MCF 10A (cell line): ENCODE measurements at regions not wholly inside any gene's neighbourhood (a gene's known extent, or its start where the extent isn't known, plus 50 kb on each side); places are given as distances from the start of the nearest gene placed in this dataset.

Experiments
- BruUV-seq: library from RNA; stranded (reverse); fragments of 400-500 nt; replicated peaks from 2 replicates; lab custom pipeline; 2021; lab: Mats Ljungman, UMichigan
- CTCF ChIA-PET: fragments of 300-600 bp; sonication (Branson Sonifier 250); formaldehyde crosslinking; extraction: SDS; loops from one replicate; lab custom pipeline; 2021; ENCODE audit warnings: antibody characterized with exemption, inconsistent platforms; lab: Yijun Ruan, JAX
- POLR2A ChIA-PET: fragments of 300-600, 350-650 bp; sonication (Branson Sonifier 250); formaldehyde crosslinking; extraction: SDS; loops from one replicate; lab custom pipeline; 2020; ENCODE audit warnings: antibody characterized with exemption, inconsistent platforms; lab: Yijun Ruan, JAX
- DNase-seq: peaks from one replicate; pipeline ENCODE4 v3.0.0-alpha.2; 2018; ENCODE audit not compliant: unreplicated experiment
- H3K27ac Mint-ChIP-seq: one replicate; pipeline ENCODE4 v1.8.0; 2022; ENCODE audit warnings: mild to moderate bottlenecking, low read depth, mixed read lengths; ENCODE audit not compliant: unreplicated experiment
- H3K27me3 Mint-ChIP-seq: one replicate; pipeline ENCODE4 v1.8.0; 2022; ENCODE audit warnings: mixed read lengths; ENCODE audit not compliant: insufficient read depth, unreplicated experiment
- H3K36me3 Mint-ChIP-seq: one replicate; pipeline ENCODE4 v1.8.0; 2022; ENCODE audit warnings: mild to moderate bottlenecking, moderate library complexity, mixed read lengths; ENCODE audit not compliant: insufficient read depth, unreplicated experiment
- H3K4me1 Mint-ChIP-seq: one replicate; pipeline ENCODE4 v1.8.0; 2022; ENCODE audit warnings: mixed read lengths; ENCODE audit not compliant: insufficient read depth, unreplicated experiment
- H3K4me3 Mint-ChIP-seq: one replicate; pipeline ENCODE4 v1.8.0; 2022; ENCODE audit warnings: mild to moderate bottlenecking, moderate library complexity, mixed read lengths; ENCODE audit not compliant: unreplicated experiment
- H3K9me3 Mint-ChIP-seq: one replicate; pipeline ENCODE4 v1.8.0; 2022; ENCODE audit warnings: mixed read lengths; ENCODE audit not compliant: unreplicated experiment
- intact Hi-C: fragments of 100-400 bp; cut with micrococcal nuclease; formaldehyde crosslinking; loops from 2 replicates; pipeline ENCODE4 v1.14.1; 2022
- TF ChIP-seq, protein P1 (sequence below): fragments of 200-600 bp; IDR thresholded peaks from one replicate; pipeline ENCODE4 v1.8.0; 2022; ENCODE audit warnings: antibody characterized with exemption, mild to moderate bottlenecking; ENCODE audit not compliant: unreplicated experiment

- DNase-seq: no peak
- Mint-ChIP-seq H3K4me1 (peaks cover 15% of the 10 kb centered on the region), H3K9me3 (no peaks in the 10 kb centered on the region), H3K4me3 (no peak overlapping the region), H3K27me3 (no peaks in the 10 kb centered on the region), H3K27ac (no peak overlapping the region), H3K36me3 (no peaks in the 10 kb centered on the region)
- ChIA-PET CTCF (no interaction called here), POLR2A (interaction anchor here (0.6 kb wide), 1 partner anchor 648 kb away, joined by 3 read pairs; no protein-coding TSS in a partner anchor)
- intact Hi-C loops: no loop called here
- TF ChIP-seq, protein P1, sequence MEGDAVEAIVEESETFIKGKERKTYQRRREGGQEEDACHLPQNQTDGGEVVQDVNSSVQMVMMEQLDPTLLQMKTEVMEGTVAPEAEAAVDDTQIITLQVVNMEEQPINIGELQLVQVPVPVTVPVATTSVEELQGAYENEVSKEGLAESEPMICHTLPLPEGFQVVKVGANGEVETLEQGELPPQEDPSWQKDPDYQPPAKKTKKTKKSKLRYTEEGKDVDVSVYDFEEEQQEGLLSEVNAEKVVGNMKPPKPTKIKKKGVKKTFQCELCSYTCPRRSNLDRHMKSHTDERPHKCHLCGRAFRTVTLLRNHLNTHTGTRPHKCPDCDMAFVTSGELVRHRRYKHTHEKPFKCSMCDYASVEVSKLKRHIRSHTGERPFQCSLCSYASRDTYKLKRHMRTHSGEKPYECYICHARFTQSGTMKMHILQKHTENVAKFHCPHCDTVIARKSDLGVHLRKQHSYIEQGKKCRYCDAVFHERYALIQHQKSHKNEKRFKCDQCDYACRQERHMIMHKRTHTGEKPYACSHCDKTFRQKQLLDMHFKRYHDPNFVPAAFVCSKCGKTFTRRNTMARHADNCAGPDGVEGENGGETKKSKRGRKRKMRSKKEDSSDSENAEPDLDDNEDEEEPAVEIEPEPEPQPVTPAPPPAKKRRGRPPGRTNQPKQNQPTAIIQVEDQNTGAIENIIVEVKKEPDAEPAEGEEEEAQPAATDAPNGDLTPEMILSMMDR: no peak
- BruUV-seq: no TSS peak
These were observed 268.6 kb downstream of the DTHD1 start for GRCh38 chr4:36549992-36550391.

GRCh38 chr4:36551697-36552214 is 270.3 kb downstream of the DTHD1 start:
- TF ChIP-seq, protein P1: no peak
- Mint-ChIP-seq H3K9me3 (no peaks in the 10 kb centered on the region), H3K4me1 (peaks cover 15% of the 10 kb centered on the region), H3K27me3 (no peaks in the 10 kb centered on the region), H3K4me3 (no peak overlapping the region), H3K36me3 (no peaks in the 10 kb centered on the region), H3K27ac (peak overlapping the region; percentile 85)
- intact Hi-C loops: no loop called here
- ChIA-PET CTCF (interaction anchor here (0.6 to 1.0 kb wide), 3 partner anchors 137 to 712 kb away, joined by 3 read pairs; no protein-coding TSS in a partner anchor), POLR2A (interaction anchor here (0.7 to 1.1 kb wide), 2 partner anchors 8 to 16 kb away, joined by 3 read pairs; no protein-coding TSS in a partner anchor)
- DNase-seq: peak; percentile 61
- BruUV-seq: no TSS peak

- Mint-ChIP-seq H3K9me3 (no peaks in the 10 kb centered on the region), H3K36me3 (no peaks in the 10 kb centered on the region), H3K4me1 (peaks cover 15% of the 10 kb centered on the region), H3K27me3 (no peaks in the 10 kb centered on the region), H3K27ac (no peak overlapping the region), H3K4me3 (no peak overlapping the region)
- no peak for DNase-seq
- ChIA-PET POLR2A (no interaction called here), CTCF (no interaction called here)
- intact Hi-C loops: no loop called here
- BruUV-seq: no TSS peak
- TF ChIP-seq, protein P1: no peak
These were observed 271.6 kb downstream of the DTHD1 start for GRCh38 chr4:36553029-36553428.

DNA sequence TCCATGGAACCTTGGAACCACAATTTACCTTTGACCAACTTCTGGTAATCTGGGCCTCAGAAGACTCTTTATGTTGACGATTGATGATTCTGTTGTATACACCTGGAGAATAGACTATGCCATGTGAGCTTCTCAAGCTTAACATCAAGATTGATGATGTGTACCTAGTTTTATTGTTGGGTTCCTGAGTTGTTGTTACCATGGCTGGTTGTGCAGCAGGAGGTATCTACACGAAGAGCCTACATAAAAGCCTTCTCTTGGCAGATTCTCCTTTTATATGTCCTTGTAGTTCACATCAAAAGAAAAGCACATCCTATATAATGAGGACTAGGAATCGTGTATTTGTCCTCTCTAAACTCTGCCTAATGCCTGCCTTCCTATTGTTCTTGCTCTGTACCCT is 272.0 kb downstream of the DTHD1 start:
- POLR2A ChIA-PET: no interaction called here
- CTCF ChIA-PET: interaction anchor here (0.6 kb wide), 1 partner anchor 409 kb away, joined by 3 read pairs; no protein-coding TSS in a partner anchor
- peaks cover 15% of the 10 kb centered on the region for H3K4me1 Mint-ChIP-seq
- intact Hi-C loops: no loop called here
- no peaks in the 10 kb centered on the region for H3K27me3 Mint-ChIP-seq
- no peak overlapping the region for H3K4me3 Mint-ChIP-seq
- BruUV-seq: no TSS peak
- no peak for DNase-seq
- no peaks in the 10 kb centered on the region for H3K9me3 Mint-ChIP-seq
- no peak overlapping the region for H3K27ac Mint-ChIP-seq
- no peaks in the 10 kb centered on the region for H3K36me3 Mint-ChIP-seq
- TF ChIP-seq, protein P1: no peak
